Ovary (tissue), 3 donors: ENCODE measurements at regions not wholly inside any gene's neighbourhood (a gene's known extent, or its start where the extent isn't known, plus 50 kb on each side); places are given as distances from the start of the nearest gene placed in this dataset.

Experiments
- POLR2A ChIP-seq: fragments of 450-650 bp; IDR thresholded peaks from one replicate; pipeline ENCODE4 v1.6.1; 2017; ENCODE audit warnings: antibody characterized with exemption, mild to moderate bottlenecking, moderate library complexity
- TF ChIP-seq, protein P1 (sequence below), 3 donors: fragments of 450-650 bp in 2 of 3; fragments of 200-600 bp in 1 of 3; IDR thresholded peaks; one replicate each; pipeline versions ENCODE4 v1.5.1 to v1.8.0; 2016 to 2022; ENCODE audit warnings: antibody characterized with exemption in 3 of 3, mild to moderate bottlenecking in 1 of 3
- donor health status: DM: no; HTN: no; CAD: no.

DNA sequence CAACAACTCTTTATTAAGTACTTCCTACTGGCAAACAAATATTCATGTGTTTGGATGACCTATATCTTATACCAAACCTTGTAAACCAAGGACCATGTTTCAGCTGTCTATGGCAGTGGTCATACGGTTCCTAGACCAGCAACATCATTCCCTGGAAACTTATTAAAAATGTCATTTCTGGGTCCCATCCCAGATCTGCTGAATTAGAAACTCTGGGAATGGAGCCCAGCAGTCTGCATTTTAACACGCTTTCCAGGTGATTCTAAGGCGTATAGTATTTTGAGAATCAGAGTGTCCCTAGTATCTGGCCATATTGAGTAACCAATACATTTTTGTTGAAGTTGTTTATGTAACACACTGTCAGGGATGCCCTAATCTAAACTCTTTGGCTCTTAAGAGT is 363.4 kb upstream of the LRRC3B start:
- no peak for TF ChIP-seq POLR2A
- TF ChIP-seq, protein P1, sequence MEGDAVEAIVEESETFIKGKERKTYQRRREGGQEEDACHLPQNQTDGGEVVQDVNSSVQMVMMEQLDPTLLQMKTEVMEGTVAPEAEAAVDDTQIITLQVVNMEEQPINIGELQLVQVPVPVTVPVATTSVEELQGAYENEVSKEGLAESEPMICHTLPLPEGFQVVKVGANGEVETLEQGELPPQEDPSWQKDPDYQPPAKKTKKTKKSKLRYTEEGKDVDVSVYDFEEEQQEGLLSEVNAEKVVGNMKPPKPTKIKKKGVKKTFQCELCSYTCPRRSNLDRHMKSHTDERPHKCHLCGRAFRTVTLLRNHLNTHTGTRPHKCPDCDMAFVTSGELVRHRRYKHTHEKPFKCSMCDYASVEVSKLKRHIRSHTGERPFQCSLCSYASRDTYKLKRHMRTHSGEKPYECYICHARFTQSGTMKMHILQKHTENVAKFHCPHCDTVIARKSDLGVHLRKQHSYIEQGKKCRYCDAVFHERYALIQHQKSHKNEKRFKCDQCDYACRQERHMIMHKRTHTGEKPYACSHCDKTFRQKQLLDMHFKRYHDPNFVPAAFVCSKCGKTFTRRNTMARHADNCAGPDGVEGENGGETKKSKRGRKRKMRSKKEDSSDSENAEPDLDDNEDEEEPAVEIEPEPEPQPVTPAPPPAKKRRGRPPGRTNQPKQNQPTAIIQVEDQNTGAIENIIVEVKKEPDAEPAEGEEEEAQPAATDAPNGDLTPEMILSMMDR (IDR thresholded peaks at IDR 0.05): no peak
